GM18870 (cell line): ENCODE measurements at regions not wholly inside any gene's neighbourhood (a gene's known extent, or its start where the extent isn't known, plus 50 kb on each side); places are given as distances from the start of the nearest gene placed in this dataset.

Source experiments
- ATAC-seq: cut with Tn5 transposase; IDR thresholded peaks from one replicate; pipeline ENCODE4 v1.9.1; 2021; ENCODE audit warnings: moderate library complexity; ENCODE audit not compliant: unreplicated experiment

GRCh38 chr2:16566701-16567100, 98.9 kb downstream of the CYRIA start:
- ATAC-seq = no peak

GRCh38 chr2:16565481-16565880, 100.2 kb downstream of the CYRIA start:
- ATAC-seq = no peak

- ATAC-seq = no peak
These were observed 104.0 kb downstream of the CYRIA start for GRCh38 chr2:16561676-16562075.

GRCh38 chr2:16561251-16561650, 104.4 kb downstream of the CYRIA start:
- no peak for ATAC-seq

- no peak for ATAC-seq
These were observed 106.2 kb downstream of the CYRIA start for GRCh38 chr2:16559278-16560067.

- ATAC-seq = no peak
These were observed 111.5 kb downstream of the CYRIA start for GRCh38 chr2:16554060-16554583.

- ATAC-seq = peak; percentile 48
These were observed 112.4 kb downstream of the CYRIA start for GRCh38 chr2:16553226-16553625.

- ATAC-seq = no peak
These were observed 113.4 kb downstream of the CYRIA start for GRCh38 chr2:16552202-16552601.

GRCh38 chr2:16548036-16548435, 117.6 kb downstream of the CYRIA start:
- no peak for ATAC-seq

- no peak for ATAC-seq
These were observed 119.4 kb downstream of the CYRIA start for GRCh38 chr2:16546128-16546754.

- no peak for ATAC-seq
These were observed 126.9 kb downstream of the CYRIA start for GRCh38 chr2:16538707-16539106.

- ATAC-seq = no peak
These were observed 128.3 kb downstream of the CYRIA start for GRCh38 chr2:16537347-16537746.

GRCh38 chr2:16526193-16526592, 139.4 kb downstream of the CYRIA start:
- ATAC-seq = no peak

GRCh38 chr2:16525265-16525887, 140.3 kb downstream of the CYRIA start:
- ATAC-seq = no peak

- no peak for ATAC-seq
These were observed 141.9 kb downstream of the CYRIA start for GRCh38 chr2:16523711-16524110.

GRCh38 chr2:16522031-16522831, 143.4 kb downstream of the CYRIA start:
- no peak for ATAC-seq

GRCh38 chr2:16520891-16521290, 144.7 kb downstream of the CYRIA start:
- ATAC-seq = no peak

GRCh38 chr2:16515696-16516095, 149.9 kb downstream of the CYRIA start:
- no peak for ATAC-seq

- no peak for ATAC-seq
These were observed 152.0 kb downstream of the CYRIA start for GRCh38 chr2:16513626-16514025.

- no peak for ATAC-seq
These were observed 154.6 kb downstream of the CYRIA start for GRCh38 chr2:16511041-16511440.

GRCh38 chr2:16509042-16509441, 156.6 kb downstream of the CYRIA start:
- ATAC-seq = no peak
